ENCODE measurements at regions not wholly inside any gene's neighbourhood (a gene's known extent, or its start where the extent isn't known, plus 50 kb on each side); places are given as distances from the start of the nearest gene placed in this dataset.
A peak's percentile ranks its signal among the peaks of the same experiment; 100 is the strongest.
"Not testable (repeated sequence)": the region's sequence is repeated elsewhere in the genome, so short reads cannot be mapped to it uniquely, and the experiment has no call there.

GRCh38 chr21:38115870-38116269 lies 140.9 kb upstream of the KCNJ15 start:
- DNase-seq: no peak

- no peak for DNase-seq
Observed at GRCh38 chr21:38119793-38120192, 137.0 kb upstream of the KCNJ15 start.

DNA sequence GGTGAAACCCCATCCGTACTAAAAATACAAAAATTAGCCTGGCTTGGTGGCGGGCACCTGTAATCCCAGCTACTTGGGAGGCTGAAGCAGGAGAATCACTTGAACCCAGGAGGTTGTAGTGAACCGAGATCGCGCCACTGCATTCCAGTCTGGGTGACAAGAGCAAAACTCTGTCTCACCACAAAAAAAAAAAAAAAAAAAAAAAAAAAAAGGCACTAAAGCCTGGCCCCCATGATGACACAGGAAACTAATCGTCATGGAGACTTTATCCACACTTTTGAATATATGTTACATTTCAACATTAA lies 136.2 kb upstream of the KCNJ15 start:
- not testable (repeated sequence) for DNase-seq

GRCh38 chr21:38120984-38121855 lies 135.6 kb upstream of the KCNJ15 start:
- no peak for DNase-seq

DNA sequence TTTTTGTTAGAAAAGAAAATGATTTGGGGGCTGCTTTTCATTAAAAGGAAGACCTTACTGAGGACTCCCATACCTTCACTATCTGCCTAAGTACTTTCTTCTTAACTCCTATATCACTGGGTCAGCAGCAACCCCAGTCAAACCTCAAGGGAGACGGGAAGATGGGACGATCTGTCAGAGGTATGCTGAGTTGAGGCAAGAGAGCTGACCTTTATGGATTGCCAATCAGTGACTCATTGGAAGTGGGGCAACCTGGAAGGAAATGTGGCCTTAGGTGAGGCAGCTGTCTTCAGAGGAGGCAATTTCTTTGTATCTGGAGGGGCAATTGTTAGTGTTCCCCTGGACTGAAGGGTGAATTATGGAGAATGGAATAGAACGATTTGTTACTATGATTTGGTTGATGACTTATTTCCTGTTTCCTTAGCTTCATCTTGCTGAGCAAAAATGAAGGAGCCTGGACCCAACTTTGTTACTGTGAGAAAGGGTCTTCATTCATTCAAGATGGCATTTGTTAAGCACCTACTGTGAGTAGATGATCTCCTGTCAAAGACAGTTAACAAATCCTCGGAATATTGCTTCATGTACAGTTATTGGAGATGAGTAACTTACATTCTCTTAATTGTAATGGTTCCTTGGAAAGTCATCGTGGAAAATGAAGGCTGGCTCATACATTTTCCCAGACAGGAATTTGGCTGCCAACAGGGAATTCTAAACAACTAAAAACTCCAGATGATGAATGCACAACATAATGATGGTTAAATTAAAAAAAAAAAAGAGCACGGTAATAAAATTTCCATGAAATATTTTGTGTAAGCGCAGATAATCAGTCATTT lies 134.7 kb upstream of the KCNJ15 start:
- no peak for DNase-seq

GRCh38 chr21:38123626-38124025 lies 133.2 kb upstream of the KCNJ15 start:
- DNase-seq: no peak

GRCh38 chr21:38126666-38127303 lies 130.0 kb upstream of the KCNJ15 start:
- peak; percentile 69 to 70 for DNase-seq

DNA sequence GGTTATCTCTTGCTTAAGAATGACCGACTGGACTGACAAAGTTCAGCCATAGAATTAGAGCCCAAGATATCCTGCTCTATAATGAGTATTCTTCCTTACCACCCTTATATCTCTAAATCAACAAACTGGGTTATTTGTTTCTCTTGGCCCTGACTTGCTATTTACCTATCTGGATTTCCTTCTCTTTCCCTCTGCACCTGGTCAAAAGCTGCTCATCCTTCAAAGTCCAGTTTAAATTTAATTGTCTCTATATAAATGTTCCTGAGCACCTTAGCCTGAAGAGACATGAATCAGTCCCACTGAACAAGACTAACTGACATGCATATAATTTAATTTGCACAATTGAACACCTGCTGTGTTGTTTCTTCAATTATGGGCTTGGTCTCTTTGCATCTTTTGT lies 127.1 kb upstream of the KCNJ15 start:
- no peak for DNase-seq

DNA sequence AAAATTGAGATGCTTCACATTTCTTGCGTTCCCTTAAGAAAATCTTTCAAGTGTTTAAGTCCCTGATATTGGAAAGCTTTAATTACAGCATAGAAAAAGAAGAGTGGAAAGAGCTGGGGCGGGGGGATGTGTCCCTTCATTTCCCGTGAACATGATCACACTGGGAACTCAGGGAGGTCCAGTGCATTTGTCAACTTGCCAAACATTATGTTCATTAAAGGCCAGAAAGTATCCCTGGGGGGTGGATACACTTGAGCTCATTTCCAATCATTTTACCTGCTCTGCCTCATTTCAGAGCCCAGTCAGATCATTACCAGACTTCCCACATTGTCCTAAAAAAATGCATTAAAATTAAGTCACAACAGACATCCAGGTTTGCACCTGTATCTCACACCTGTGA lies 123.6 kb upstream of the KCNJ15 start:
- no peak for DNase-seq

GRCh38 chr21:38134084-38134873 lies 122.5 kb upstream of the KCNJ15 start:
- peak in 1 of 2 experiments; percentile 21 for DNase-seq

GRCh38 chr21:38136201-38136600 lies 120.6 kb upstream of the KCNJ15 start:
- DNase-seq: no peak

- no peak for DNase-seq
Observed at GRCh38 chr21:38139380-38140168, 117.2 kb upstream of the KCNJ15 start.

GRCh38 chr21:38140207-38140903 lies 116.4 kb upstream of the KCNJ15 start:
- DNase-seq: no peak

DNA sequence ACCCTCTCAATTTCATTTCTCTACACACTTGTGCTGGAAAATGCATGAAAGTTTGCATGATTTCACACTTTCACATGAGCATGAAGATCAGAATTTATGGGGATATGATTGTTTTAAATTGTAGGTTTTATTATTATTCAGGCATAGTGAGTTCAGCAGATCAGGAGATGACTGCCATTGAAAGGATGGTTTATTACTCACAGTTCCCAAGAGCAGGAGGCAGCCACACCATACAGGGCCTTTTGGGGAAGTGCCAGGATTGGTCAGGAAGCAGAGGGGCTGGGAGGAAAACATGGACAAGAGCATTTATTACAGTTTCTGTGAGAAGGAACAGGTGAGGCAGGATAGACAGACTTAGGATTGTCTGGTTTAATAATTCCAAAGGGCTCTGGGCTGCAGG lies 114.6 kb upstream of the KCNJ15 start:
- DNase-seq: no peak

- no peak for DNase-seq
Observed at GRCh38 chr21:38144193-38144592, 112.6 kb upstream of the KCNJ15 start.

DNA sequence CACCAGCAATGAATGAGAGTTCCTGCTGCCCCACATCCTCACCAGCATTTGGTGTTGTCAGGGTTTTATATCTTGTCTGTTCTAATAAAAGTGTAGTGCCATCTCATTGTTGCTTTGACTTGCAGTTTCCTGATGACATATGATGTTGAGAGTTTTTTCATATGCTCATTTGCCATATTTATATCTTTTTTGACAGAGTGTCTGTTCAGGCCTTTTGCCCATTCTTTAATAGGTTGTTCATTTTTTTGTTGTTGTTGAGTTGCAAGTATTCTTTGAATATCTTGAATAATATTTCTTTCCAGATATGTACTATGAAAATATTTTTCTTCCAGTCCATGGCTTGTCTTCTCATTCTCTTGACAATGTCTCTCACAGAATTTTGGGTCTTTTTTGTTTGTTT lies 111.7 kb upstream of the KCNJ15 start:
- no peak for DNase-seq

DNA sequence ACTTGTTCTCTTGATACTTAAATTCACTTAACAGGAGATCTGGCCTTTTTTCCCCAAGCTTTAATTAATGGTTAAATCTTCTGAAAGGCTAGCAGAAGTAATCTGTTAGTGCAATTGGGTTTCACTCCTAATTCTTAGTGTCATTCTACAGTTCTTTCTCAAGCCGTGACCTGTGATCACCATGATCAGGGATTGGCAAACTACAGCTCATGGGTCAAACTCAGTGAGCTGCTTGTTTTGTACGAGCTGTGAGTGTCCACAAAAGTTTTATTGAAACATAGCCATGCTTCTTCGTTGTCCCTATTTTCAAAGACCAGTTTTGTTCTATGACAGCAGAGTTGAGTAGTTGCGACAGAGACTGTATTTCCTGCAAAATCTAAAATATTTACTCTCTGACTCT lies 109.4 kb upstream of the KCNJ15 start:
- no peak for DNase-seq

DNA sequence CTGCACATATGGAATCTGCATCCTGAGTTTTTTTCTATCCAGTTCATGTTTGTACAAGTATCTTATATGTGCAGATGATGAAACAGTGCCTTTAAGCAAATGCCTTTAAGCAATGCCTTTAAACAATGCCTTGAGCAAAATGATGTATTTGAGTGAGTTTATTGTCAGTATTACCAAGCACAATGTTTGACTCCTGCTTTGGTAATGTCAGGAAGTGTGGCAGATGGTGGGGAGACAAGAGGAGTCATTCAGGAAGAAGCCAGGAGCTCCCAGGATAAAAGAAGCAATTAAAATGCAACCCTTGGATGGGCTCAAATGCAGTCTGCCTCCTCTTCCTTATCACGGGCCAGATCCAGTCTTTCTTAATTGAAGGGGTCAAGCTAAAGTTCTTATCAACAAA lies 108.7 kb upstream of the KCNJ15 start:
- no peak for DNase-seq

DNA sequence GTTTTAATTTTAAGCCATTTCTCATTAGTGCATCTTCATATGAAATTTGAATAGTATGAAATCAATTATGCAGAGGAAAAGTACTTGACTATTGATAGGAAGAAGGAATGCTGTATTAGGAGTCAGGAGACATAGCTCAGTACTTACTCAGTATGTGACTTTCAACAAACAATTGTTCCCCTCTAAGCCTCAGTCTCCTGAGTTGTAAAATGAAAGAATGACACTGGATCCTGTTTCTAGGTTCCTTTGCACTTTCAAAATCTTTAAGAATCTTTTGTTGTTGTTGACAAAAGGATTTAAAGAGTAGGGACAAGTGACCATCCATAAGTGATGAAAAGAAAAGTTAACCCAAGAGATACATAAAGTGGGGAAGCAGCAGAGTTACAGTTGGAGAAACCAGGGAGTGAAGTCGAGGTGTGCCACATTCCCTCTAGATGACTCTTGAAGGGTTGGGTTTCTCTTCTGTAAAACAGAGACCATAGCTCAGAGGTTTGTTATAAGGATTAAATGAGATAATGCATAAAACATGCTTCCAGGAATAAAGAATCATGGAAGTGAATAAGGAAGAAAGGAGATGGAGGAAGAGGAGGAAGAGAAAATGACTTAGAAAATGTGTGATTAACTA lies 105.7 kb upstream of the KCNJ15 start:
- no peak for DNase-seq

DNA sequence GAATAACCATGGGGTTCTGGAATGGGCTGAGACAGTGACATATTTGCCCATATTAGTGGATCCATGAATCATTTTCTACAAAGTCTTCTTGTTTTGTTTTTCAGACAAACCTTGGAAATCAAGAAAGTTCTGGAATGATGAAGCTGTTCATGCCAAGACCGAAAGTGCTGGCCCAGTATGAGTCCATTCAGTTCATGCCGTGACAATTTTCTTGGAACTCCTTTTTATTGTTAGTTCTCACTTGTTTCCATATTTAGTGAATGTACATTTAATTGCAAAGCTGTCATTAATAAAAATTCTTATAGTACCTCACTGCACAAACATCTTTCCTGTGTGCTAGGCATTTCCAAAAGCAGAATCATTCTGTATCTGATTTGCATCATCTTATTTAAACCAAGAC lies 100.6 kb upstream of the KCNJ15 start:
- no peak for DNase-seq

GRCh38 chr21:38159355-38159754 lies 97.4 kb upstream of the KCNJ15 start:
- DNase-seq: peak; percentile 67

Measured in activated T-cell treated with anti-CD3 and anti-CD28 coated beads, Interleukin-2, amount 50 U/mL, for 48 hours (primary cell).